Hematopoietic multipotent progenitor cell treated with erythropoietin and hydrocortisone succinate and interleukin-3 and kit ligand, for 4 days (in vitro differentiated cells): ENCODE measurements at regions not wholly inside any gene's neighbourhood (a gene's known extent, or its start where the extent isn't known, plus 50 kb on each side); places are given as distances from the start of the nearest gene placed in this dataset.
"Not testable (repeated sequence)": the region's sequence is repeated elsewhere in the genome, so short reads cannot be mapped to it uniquely, and the experiment has no call there.

Source experiments
- DNase-seq: peaks from one replicate; pipeline ENCODE4 v3.0.0-alpha.2; 2015

- not testable (repeated sequence) for DNase-seq
Measured at GRCh38 chr3:195634426-195635261, 50.9 kb upstream of the APOD start.
